Ishikawa (cell line): ENCODE measurements at regions not wholly inside any gene's neighbourhood (a gene's known extent, or its start where the extent isn't known, plus 50 kb on each side); places are given as distances from the start of the nearest gene placed in this dataset.

Experiments
- CEBPB ChIP-seq: IDR thresholded peaks from 2 replicates; pipeline ENCODE4 v1.6.1; 2012
- CREB1 ChIP-seq: IDR thresholded peaks from 2 replicates; pipeline ENCODE4 v1.6.1; 2012; ENCODE audit warnings: low read depth
- EGR1 ChIP-seq: IDR thresholded peaks from 2 replicates; pipeline ENCODE4 v1.6.1; 2012
- EP300 ChIP-seq: IDR thresholded peaks from 2 replicates; pipeline ENCODE4 v1.6.1; 2012; ENCODE audit warnings: borderline replicate concordance
- FOXM1 ChIP-seq: IDR thresholded peaks from 2 replicates; pipeline ENCODE4 v1.6.1; 2012; ENCODE audit warnings: low read depth, borderline replicate concordance
- MAX ChIP-seq: IDR thresholded peaks from 2 replicates; pipeline ENCODE4 v1.6.1; 2012
- NFIC ChIP-seq: IDR thresholded peaks from 2 replicates; pipeline ENCODE4 v1.6.1; 2012
- RAD21 ChIP-seq: IDR thresholded peaks from 2 replicates; pipeline ENCODE4 v1.6.1; 2012; ENCODE audit warnings: low read depth
- REST ChIP-seq: IDR thresholded peaks from 2 replicates; pipeline ENCODE4 v1.6.1; 2012; ENCODE audit warnings: low read depth, mild to moderate bottlenecking
- TAF1 ChIP-seq: IDR thresholded peaks from 2 replicates; pipeline ENCODE4 v1.6.1; 2012; ENCODE audit warnings: low read depth, mild to moderate bottlenecking
- TCF12 ChIP-seq: IDR thresholded peaks from 2 replicates; pipeline ENCODE4 v1.6.1; 2012; ENCODE audit warnings: low read depth
- USF1 ChIP-seq: IDR thresholded peaks from 2 replicates; pipeline ENCODE4 v1.6.1; 2012
- YY1 ChIP-seq: IDR thresholded peaks from 2 replicates; pipeline ENCODE4 v1.6.1; 2012; ENCODE audit warnings: low read depth
- ZBTB7A ChIP-seq: IDR thresholded peaks from 2 replicates; pipeline ENCODE4 v1.6.1; 2012; ENCODE audit warnings: low read depth

GRCh38 chrX:131831185-131831520 lies 191.9 kb upstream of the STK26 start:
- TF ChIP-seq TCF12 (no peak), CEBPB (no peak), TAF1 (no peak), REST (no peak), NFIC (no peak), YY1 (no peak), EP300 (no peak), MAX (no peak), RAD21 (no peak), CREB1 (no peak), ZBTB7A (no peak), EGR1 (no peak), FOXM1 (no peak), USF1 (no peak)
